Activated T-cell treated with anti-CD3 and anti-CD28 coated beads, Interleukin-2, amount 50 U/mL, for 24 hours (primary cell): ENCODE measurements at regions not wholly inside any gene's neighbourhood (a gene's known extent, or its start where the extent isn't known, plus 50 kb on each side); places are given as distances from the start of the nearest gene placed in this dataset.
"Not testable (repeated sequence)": the region's sequence is repeated elsewhere in the genome, so short reads cannot be mapped to it uniquely, and the experiment has no call there.

Experiments
- DNase-seq: peaks from one replicate; pipeline ENCODE4 v3.0.0-alpha.2; 2020
- H3K27ac Mint-ChIP-seq: 2 replicates; pipeline ENCODE4 v1.8.0; 2020; ENCODE audit warnings: mild to moderate bottlenecking, mixed read lengths
- H3K27me3 Mint-ChIP-seq: 2 replicates; pipeline ENCODE4 v1.8.0; 2020; ENCODE audit warnings: mixed read lengths
- H3K36me3 Mint-ChIP-seq: 2 replicates; pipeline ENCODE4 v1.8.0; 2020; ENCODE audit warnings: low read depth, mixed read lengths
- H3K4me1 Mint-ChIP-seq: 2 replicates; pipeline ENCODE4 v1.8.0; 2020; ENCODE audit warnings: low read depth, mixed read lengths
- H3K4me3 Mint-ChIP-seq: 2 replicates; pipeline ENCODE4 v1.8.0; 2020; ENCODE audit warnings: mild to moderate bottlenecking, moderate library complexity, mixed read lengths
- H3K9me3 Mint-ChIP-seq: 2 replicates; pipeline ENCODE4 v1.8.0; 2020; ENCODE audit warnings: mixed read lengths

GRCh38 chr5:96516631-96517071, 83.6 kb upstream of the PCSK1 start:
- H3K36me3 Mint-ChIP-seq, result no peaks in the 10 kb centered on the region
- no peaks in the 10 kb centered on the region for H3K9me3 Mint-ChIP-seq
- H3K27ac Mint-ChIP-seq, result no peak overlapping the region
- peaks cover 13% of the 10 kb centered on the region for H3K27me3 Mint-ChIP-seq
- DNase-seq, result no peak
- no peaks in the 10 kb centered on the region for H3K4me1 Mint-ChIP-seq
- no peak overlapping the region for H3K4me3 Mint-ChIP-seq

DNA sequence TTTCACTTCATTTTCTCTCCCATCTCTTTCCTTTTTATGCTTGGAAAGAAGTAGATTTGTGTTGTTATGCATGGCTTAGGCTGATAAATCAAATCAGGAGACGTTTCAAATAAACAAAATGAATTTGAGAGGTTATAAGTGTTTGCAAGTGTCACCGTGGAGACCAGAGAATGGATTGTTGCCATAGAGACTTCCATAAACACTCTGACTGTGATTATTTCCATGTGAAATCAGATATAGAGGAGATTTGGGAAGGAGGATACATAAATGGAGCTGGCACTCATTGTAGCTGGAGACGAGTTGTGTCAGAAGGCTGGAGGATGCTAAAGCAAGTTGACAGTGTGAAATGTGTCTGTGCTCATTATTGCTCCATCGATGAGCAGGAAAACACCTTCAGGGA, 84.2 kb upstream of the PCSK1 start:
- Mint-ChIP-seq H3K4me3 (no peak overlapping the region), H3K27me3 (peaks cover 13% of the 10 kb centered on the region), H3K27ac (no peak overlapping the region), H3K36me3 (no peaks in the 10 kb centered on the region), H3K9me3 (no peaks in the 10 kb centered on the region), H3K4me1 (no peaks in the 10 kb centered on the region)
- no peak for DNase-seq

DNA sequence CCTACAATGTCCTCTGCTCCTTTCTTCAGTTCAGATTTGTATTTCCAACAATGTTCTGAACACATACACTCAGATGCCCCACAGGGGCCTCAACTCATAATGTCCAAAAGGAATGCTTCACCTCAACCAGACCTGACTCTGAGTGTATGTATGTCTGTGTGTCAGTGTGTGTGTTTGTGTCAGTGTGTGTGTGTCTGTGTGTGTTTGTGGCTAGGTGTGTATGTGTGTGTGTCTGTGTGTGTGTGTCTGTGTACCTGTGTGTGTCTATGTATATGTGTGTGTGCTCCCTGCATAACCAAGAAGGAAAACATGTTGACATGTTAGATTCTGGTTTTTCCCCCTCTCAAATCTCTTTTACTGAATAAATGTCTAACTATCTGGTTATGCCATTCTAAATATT, 87.3 kb upstream of the PCSK1 start:
- no peaks in the 10 kb centered on the region for H3K4me1 Mint-ChIP-seq
- H3K27ac Mint-ChIP-seq, result no peak overlapping the region
- no peaks in the 10 kb centered on the region for H3K9me3 Mint-ChIP-seq
- no peak for DNase-seq
- H3K4me3 Mint-ChIP-seq, result no peak overlapping the region
- H3K27me3 Mint-ChIP-seq, result peaks cover 9% of the 10 kb centered on the region
- H3K36me3 Mint-ChIP-seq, result no peaks in the 10 kb centered on the region

GRCh38 chr5:96522635-96523355, 89.7 kb upstream of the PCSK1 start:
- DNase-seq, result no peak
- Mint-ChIP-seq H3K27me3 (no peaks in the 10 kb centered on the region), H3K27ac (no peak overlapping the region), H3K4me3 (no peak overlapping the region), H3K4me1 (no peaks in the 10 kb centered on the region), H3K9me3 (no peaks in the 10 kb centered on the region), H3K36me3 (no peaks in the 10 kb centered on the region)

DNA sequence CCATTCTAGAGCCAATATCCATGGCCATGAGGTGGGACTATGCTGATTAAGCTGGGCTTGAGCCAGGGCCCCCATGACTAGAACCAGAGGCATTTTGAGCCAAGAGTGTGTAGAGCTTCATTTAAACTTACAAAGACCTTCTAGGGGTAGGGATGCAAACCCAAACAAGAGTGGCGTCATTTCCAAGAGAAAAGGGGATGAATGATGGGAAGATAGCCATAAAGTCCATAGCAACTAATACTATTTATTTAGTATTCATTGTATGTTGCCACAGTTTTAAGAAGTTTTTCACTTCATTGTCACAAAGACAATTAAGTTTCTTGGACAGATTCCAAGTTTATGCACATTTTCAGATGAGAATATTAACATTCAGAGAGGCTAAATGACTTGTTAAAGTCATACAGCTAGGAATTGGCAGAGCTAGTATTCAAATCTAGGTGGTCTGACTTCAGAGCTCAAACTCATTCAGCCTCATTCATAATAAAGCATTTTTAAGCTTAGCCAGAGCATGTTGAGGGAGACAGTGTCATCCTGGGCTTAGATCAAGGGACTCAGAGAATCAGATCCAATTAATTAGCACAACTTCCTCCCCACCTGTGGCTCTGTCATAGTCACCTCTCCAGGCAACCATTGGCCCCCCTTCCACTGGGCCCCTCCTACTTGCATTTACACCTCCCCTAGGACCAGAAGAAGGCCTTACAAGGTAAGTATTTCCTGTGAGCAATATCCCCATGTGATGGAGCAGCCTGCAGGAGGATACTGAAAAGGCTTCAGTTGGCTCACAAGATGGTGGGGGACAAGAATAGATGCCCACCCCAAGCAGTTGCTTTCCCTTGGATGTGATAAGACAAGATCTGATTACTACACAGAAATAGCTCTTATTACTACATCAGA, 95.0 kb upstream of the PCSK1 start:
- H3K9me3 Mint-ChIP-seq, result no peaks in the 10 kb centered on the region
- DNase-seq, result no peak

DNA sequence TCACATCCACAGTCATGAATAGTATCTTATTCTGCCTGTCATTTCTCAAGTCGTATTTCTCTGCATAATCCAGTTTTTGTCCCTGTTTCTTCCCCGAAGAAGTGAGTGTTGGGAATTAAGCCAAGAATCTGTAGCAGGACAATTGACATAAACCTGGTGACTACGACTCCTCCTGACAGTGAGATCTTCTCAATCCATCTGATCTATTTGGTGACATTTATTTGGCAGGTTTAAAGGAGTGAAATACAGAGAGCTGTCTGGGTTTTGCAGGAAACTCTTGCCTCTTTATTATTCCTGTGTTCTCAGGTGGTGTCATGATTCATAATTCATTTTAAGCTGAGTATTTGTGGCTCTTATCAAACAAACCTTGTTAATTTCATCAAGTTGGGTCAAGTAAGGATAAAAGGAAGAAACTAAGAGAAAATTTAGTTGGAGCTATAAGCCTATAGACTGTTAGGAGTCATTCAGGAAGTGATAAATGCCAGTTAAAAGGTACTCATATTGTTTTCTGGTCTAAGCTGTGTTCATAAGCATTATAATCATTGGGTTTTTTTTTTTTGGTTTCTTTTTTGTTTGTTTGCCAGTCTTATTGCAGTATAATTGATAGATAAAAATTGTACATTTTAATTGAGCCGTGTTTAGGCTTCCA, 95.9 kb upstream of the PCSK1 start:
- H3K4me1 Mint-ChIP-seq, result peaks cover 11% of the 10 kb centered on the region
- H3K4me3 Mint-ChIP-seq, result no peak overlapping the region
- H3K9me3 Mint-ChIP-seq, result no peaks in the 10 kb centered on the region
- H3K27me3 Mint-ChIP-seq, result no peaks in the 10 kb centered on the region
- H3K27ac Mint-ChIP-seq, result no peak overlapping the region
- no peaks in the 10 kb centered on the region for H3K36me3 Mint-ChIP-seq
- no peak for DNase-seq

More for the DNA sequence above, 95.0 kb upstream of the PCSK1 start:
- peaks cover 11% of the 10 kb centered on the region for H3K4me1 Mint-ChIP-seq
- H3K36me3 Mint-ChIP-seq, result no peaks in the 10 kb centered on the region
- H3K27ac Mint-ChIP-seq, result no peak overlapping the region
- no peak overlapping the region for H3K4me3 Mint-ChIP-seq
- H3K27me3 Mint-ChIP-seq, result no peaks in the 10 kb centered on the region

- H3K4me3 Mint-ChIP-seq, result no peak overlapping the region
These were observed 96.5 kb upstream of the PCSK1 start for GRCh38 chr5:96529559-96529958.

DNA sequence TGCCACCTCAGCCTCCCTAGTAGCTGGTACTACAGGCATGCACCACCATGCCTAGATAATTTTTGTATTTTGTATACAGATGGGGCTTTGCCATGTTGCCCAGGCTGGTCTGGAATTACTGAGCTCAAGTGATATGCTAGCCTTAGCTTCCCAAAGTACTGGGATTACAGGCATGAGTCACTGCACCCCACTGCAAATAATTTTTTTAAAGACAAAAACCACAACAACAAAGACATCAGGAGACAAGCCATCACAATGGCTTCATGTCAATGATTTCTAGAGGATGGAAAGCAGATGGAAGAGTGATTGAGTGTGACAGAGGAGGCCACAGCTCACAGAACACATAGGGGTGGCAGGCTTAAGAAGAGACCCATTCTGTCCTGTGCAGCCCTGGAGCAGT, 97.9 kb upstream of the PCSK1 start:
- H3K27me3 Mint-ChIP-seq, result no peaks in the 10 kb centered on the region
- DNase-seq, result no peak
- no peak overlapping the region for H3K4me3 Mint-ChIP-seq
- peaks cover 15% of the 10 kb centered on the region for H3K4me1 Mint-ChIP-seq
- no peak overlapping the region for H3K27ac Mint-ChIP-seq
- no peaks in the 10 kb centered on the region for H3K9me3 Mint-ChIP-seq
- H3K36me3 Mint-ChIP-seq, result no peaks in the 10 kb centered on the region

More at GRCh38 chr5:96529559-96529958, 96.5 kb upstream of the PCSK1 start:
- no peaks in the 10 kb centered on the region for H3K36me3 Mint-ChIP-seq
- H3K27me3 Mint-ChIP-seq, result no peaks in the 10 kb centered on the region
- DNase-seq, result no peak
- no peaks in the 10 kb centered on the region for H3K9me3 Mint-ChIP-seq
- H3K27ac Mint-ChIP-seq, result no peak overlapping the region
- peaks cover 11% of the 10 kb centered on the region for H3K4me1 Mint-ChIP-seq

DNA sequence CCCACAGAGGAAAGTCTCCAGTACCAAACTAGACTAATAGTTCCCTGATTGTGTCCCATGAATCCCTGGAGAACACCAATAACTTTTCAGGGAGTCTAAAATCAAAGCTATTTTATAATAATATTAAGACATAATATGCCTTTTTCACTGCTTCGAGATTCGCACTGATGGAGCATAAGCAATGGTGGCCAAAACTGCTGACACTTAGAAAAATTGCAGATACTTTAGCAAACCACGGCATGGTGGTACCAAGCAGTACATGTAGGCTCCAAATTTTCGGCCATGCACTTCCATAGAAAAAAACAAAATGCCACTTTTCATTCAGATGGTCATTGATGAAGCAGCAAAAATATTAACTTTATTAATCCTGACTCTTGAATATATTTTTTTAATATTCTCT, 100.3 kb upstream of the PCSK1 start:
- Mint-ChIP-seq H3K27me3 (no peaks in the 10 kb centered on the region), H3K36me3 (no peaks in the 10 kb centered on the region), H3K9me3 (peaks cover 2% of the 10 kb centered on the region), H3K4me1 (peaks cover 37% of the 10 kb centered on the region), H3K27ac (no peak overlapping the region), H3K4me3 (no peak overlapping the region)
- no peak for DNase-seq

- Mint-ChIP-seq H3K27ac (peak overlapping the region; percentile 87), H3K4me3 (peak overlapping the region; percentile 30), H3K27me3 (no peaks in the 10 kb centered on the region), H3K9me3 (peaks cover 2% of the 10 kb centered on the region), H3K36me3 (no peaks in the 10 kb centered on the region), H3K4me1 (peaks cover 38% of the 10 kb centered on the region)
- DNase-seq, result no peak
These were observed 104.3 kb upstream of the PCSK1 start for GRCh38 chr5:96537386-96537785.

DNA sequence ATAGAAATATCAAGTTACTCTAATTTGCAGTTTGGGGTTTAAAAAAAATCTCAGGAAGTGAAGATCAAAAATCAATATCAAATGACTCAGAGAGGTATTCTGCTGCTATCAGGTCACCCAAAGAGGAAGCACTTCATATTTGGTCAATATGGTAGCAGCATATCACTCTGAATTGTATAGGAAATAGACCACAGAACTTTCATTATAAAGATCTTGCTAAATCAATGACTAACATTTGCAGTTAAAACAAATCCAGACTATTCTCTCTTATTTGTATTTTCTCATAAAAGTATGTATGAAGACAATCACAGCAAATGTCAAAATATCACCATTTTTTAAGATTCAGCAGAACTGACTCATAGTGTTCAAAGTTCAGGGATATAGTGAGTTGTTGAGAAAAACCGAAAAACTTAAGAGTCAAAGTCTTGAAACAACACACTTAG, 105.8 kb upstream of the PCSK1 start:
- peak overlapping the region; percentile 73 for H3K27ac Mint-ChIP-seq
- H3K36me3 Mint-ChIP-seq, result no peaks in the 10 kb centered on the region
- no peak for DNase-seq
- H3K27me3 Mint-ChIP-seq, result no peaks in the 10 kb centered on the region
- H3K9me3 Mint-ChIP-seq, result peaks cover 2% of the 10 kb centered on the region
- no peak overlapping the region for H3K4me3 Mint-ChIP-seq
- peaks cover 38% of the 10 kb centered on the region for H3K4me1 Mint-ChIP-seq

DNA sequence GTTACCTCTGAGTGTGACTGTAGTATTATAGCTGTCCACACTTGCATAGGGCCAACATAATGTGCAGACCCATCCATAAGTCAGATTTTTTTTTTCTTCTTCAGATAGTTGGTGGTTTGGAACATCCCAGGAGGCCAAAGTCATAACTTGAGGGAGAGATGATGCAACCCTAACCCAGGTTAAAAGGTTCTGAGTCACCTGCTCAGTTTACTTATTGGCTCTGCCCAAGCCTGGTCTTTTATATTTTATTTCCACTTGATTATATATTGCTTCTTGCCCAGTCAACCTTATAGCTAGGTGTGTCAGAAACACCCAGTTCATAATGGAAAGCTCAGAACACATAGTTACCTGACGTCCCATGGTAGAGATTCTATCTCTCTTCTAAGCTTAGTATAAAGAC, 113.1 kb upstream of the PCSK1 start:
- Mint-ChIP-seq H3K4me3 (no peak overlapping the region), H3K36me3 (no peaks in the 10 kb centered on the region), H3K4me1 (no peaks in the 10 kb centered on the region), H3K9me3 (no peaks in the 10 kb centered on the region), H3K27ac (no peak overlapping the region), H3K27me3 (no peaks in the 10 kb centered on the region)
- DNase-seq, result no peak

DNA sequence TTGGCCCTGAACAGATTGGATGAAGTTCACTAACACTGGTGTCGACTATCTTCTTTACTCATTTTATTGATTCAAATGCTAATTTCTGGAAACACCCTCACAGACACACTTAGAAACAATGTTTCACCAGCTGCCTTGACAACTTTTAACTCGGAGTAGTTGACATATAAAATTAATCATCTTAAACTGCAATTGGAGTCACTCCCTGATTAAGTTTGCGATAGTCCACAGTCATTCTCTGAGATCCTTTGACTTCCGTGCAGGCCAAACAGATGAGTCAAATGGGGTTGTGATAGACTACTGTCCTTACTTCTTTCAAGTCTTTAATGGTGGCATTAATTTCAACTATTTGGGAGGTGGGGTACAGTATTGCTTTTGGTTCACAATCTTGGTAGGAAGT, 114.4 kb upstream of the PCSK1 start:
- Mint-ChIP-seq H3K27me3 (no peaks in the 10 kb centered on the region), H3K27ac (no peak overlapping the region)

DNA sequence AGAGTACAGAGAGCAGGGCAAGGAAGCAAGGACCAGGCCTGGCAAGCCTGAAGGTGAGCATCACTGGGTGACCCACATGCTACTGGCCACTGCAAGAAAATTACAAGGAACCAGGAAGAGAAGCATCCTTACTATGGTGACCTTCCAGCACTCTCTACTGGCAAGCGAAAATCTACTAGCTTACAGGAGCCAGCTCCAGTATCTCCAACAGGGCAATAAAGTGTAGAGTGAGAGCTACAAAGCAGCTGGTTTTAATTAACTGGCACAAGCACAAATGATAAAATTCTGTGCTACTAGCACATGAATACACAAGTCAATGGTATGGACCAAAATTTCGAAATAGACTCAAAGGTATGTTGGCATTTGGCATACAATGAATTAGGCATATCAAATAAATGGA, 113.3 kb upstream of the CAST start:
- no peak for DNase-seq
- no peaks in the 10 kb centered on the region for H3K36me3 Mint-ChIP-seq
- H3K27ac Mint-ChIP-seq, result no peak overlapping the region
- H3K27me3 Mint-ChIP-seq, result no peaks in the 10 kb centered on the region
- no peaks in the 10 kb centered on the region for H3K4me1 Mint-ChIP-seq
- no peak overlapping the region for H3K4me3 Mint-ChIP-seq
- no peaks in the 10 kb centered on the region for H3K9me3 Mint-ChIP-seq

More for the DNA sequence above, 114.4 kb upstream of the PCSK1 start:
- H3K4me1 Mint-ChIP-seq, result no peaks in the 10 kb centered on the region
- no peak overlapping the region for H3K4me3 Mint-ChIP-seq
- no peak for DNase-seq
- H3K9me3 Mint-ChIP-seq, result no peaks in the 10 kb centered on the region
- no peaks in the 10 kb centered on the region for H3K36me3 Mint-ChIP-seq

DNA sequence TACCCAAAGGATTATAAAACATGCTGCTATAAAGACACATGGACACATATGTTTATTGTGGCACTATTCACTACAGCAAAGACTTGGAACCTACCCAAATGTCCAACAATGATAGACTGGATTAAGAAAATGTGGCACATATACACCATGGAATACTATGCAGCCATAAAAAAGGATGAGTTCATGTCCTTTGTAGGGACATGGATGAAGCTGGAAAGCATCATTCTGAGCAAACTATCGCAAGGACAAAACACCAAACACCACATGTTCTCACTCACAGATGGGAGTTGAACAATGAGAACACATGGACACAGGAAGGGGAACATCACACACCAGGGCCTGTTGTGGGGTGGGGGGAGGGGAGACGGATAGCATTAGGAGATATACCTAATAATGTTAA, 101.3 kb upstream of the CAST start:
- H3K9me3 Mint-ChIP-seq, H3K27me3 Mint-ChIP-seq, H3K4me3 Mint-ChIP-seq, H3K4me1 Mint-ChIP-seq, H3K27ac Mint-ChIP-seq, DNase-seq, H3K36me3 Mint-ChIP-seq: not testable (repeated sequence)
